GM21786 (cell line): ENCODE measurements at regions not wholly inside any gene's neighbourhood (a gene's known extent, or its start where the extent isn't known, plus 50 kb on each side); places are given as distances from the start of the nearest gene placed in this dataset.
A peak's percentile ranks its signal among the peaks of the same experiment; 100 is the strongest.
"Not testable (repeated sequence)": the region's sequence is repeated elsewhere in the genome, so short reads cannot be mapped to it uniquely, and the experiment has no call there.

Experiments used
- ATAC-seq: cut with Tn5 transposase; IDR thresholded peaks from one replicate; pipeline ENCODE4 v1.9.1; 2021; ENCODE audit not compliant: unreplicated experiment

GRCh38 chr20:54324041-54324440 lies 116.2 kb downstream of the PFDN4 start:
- no peak for ATAC-seq

- ATAC-seq: no peak
Measured at GRCh38 chr20:54324652-54325285, 116.9 kb downstream of the PFDN4 start.

- no peak for ATAC-seq
Measured at GRCh38 chr20:54335299-54335698, 127.4 kb downstream of the PFDN4 start.

GRCh38 chr20:54337144-54337543 lies 129.3 kb downstream of the PFDN4 start:
- ATAC-seq: no peak

GRCh38 chr20:54339093-54339492 lies 131.2 kb downstream of the PFDN4 start:
- no peak for ATAC-seq

- ATAC-seq: no peak
Measured at GRCh38 chr20:54340206-54340605, 132.3 kb downstream of the PFDN4 start.

- no peak for ATAC-seq
Measured at GRCh38 chr20:54340667-54341081, 132.8 kb downstream of the PFDN4 start.

- no peak for ATAC-seq
Measured at GRCh38 chr20:54342258-54342920, 133.0 kb upstream of the DOK5 start.

- no peak for ATAC-seq
Measured at GRCh38 chr20:54343099-54343498, 132.3 kb upstream of the DOK5 start.

- no peak for ATAC-seq
Measured at GRCh38 chr20:54343634-54344033, 131.8 kb upstream of the DOK5 start.

GRCh38 chr20:54344832-54345231 lies 130.6 kb upstream of the DOK5 start:
- no peak for ATAC-seq

GRCh38 chr20:54345301-54345724 lies 130.1 kb upstream of the DOK5 start:
- ATAC-seq: peak; percentile 71

- ATAC-seq: no peak
Measured at GRCh38 chr20:54345821-54346220, 129.6 kb upstream of the DOK5 start.

- ATAC-seq: no peak
Measured at GRCh38 chr20:54346276-54346675, 129.1 kb upstream of the DOK5 start.

GRCh38 chr20:54347166-54347833 lies 128.1 kb upstream of the DOK5 start:
- ATAC-seq: no peak

- ATAC-seq: no peak
Measured at GRCh38 chr20:54350415-54350814, 125.0 kb upstream of the DOK5 start.

GRCh38 chr20:54351371-54352136 lies 123.8 kb upstream of the DOK5 start:
- no peak for ATAC-seq

GRCh38 chr20:54352541-54352940 lies 122.9 kb upstream of the DOK5 start:
- ATAC-seq: not testable (repeated sequence)

- no peak for ATAC-seq
Measured at GRCh38 chr20:54353292-54353691, 122.1 kb upstream of the DOK5 start.

- no peak for ATAC-seq
Measured at GRCh38 chr20:54355631-54356280, 119.6 kb upstream of the DOK5 start.

- ATAC-seq: no peak
Measured at GRCh38 chr20:54356801-54357200, 118.6 kb upstream of the DOK5 start.
